ENCODE measurements at regions not wholly inside any gene's neighbourhood (a gene's known extent, or its start where the extent isn't known, plus 50 kb on each side); places are given as distances from the start of the nearest gene placed in this dataset.

DNA sequence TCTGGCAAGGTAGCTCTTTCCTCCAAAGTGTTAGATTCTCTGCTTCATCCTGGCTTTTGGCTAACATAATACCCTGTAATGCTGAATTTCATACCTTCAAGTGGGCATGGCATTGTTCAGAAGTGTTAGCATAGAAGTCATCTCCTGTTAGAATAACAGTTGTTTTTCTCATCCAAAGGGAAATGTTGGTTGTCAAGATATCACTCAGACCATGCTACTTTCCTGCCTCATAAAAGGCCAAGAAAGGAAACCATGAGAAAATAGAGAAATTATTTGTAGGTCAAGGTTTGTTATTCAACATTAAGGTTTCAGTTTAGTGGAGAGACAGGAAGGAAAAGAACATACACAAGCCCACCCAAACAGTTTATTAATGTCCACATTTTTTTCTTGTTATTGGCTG is 472.5 kb downstream of the ARHGEF28 start:
- Histone ChIP-seq H3K4me3 (replicated peaks in 1 of 2; ENCODE audit: low read depth in 1 of 2, low read length in 2 of 2) (no peak overlapping the region), H3K9ac (ENCODE audit: low read length) (no peak overlapping the region), H3K4me2 (ENCODE audit: low read length) (no peak overlapping the region), H3K79me2 (ENCODE audit: insufficient read depth, low read length) (no peaks in the 10 kb centered on the region), H3K27ac (ENCODE audit: low read depth, low read length) (no peak overlapping the region), H3K36me3 (ENCODE audit: control insufficient read depth in 1 of 2, insufficient read depth in 2 of 2, low read length in 2 of 2) (no peaks in the 10 kb centered on the region), H3K9me2 (ENCODE audit: insufficient read depth) (no peaks in the 10 kb centered on the region), H3K4me1 (ENCODE audit: control insufficient read depth in 1 of 2, insufficient read depth in 2 of 2, low read length in 2 of 2) (no peaks in the 10 kb centered on the region), H3K27me3 (ENCODE audit: insufficient read depth, low read length) (no peaks in the 10 kb centered on the region), H3K9me3 (ENCODE audit: control insufficient read depth in 1 of 2, insufficient read depth in 1 of 2, low read depth in 1 of 2, low read length in 2 of 2) (no peaks in the 10 kb centered on the region), H2AFZ (ENCODE audit: low read depth, low read length, poor library complexity, severe bottlenecking) (no peak overlapping the region), H4K20me1 (ENCODE audit: insufficient read depth) (no peaks in the 10 kb centered on the region)
- BruUV-seq (replicated peaks): no TSS peak
- DNase-seq (ENCODE audit: low read depth, low spot score) (no peak), ATAC-seq (no peak)
- ChIA-PET CTCF (no interaction called here), RAD21 (ENCODE audit: low non-redundant PET in 1 of 2, low total read pairs in 2 of 2, uncharacterized antibody in 2 of 2, unreplicated experiment in 2 of 2) (no interaction called here), POLR2A (no interaction called here)
- TF ChIP-seq POLR2A (IDR thresholded peaks at IDR 0.05; ENCODE audit: borderline replicate concordance, extremely low read depth, insufficient read depth, insufficient read length) (no peak), ZNF274 (IDR thresholded peaks at IDR 0.05; ENCODE audit: low read depth, low read length) (no peak), ZFX (IDR thresholded peaks at IDR 0.05) (no peak), CBX3 (IDR thresholded peaks at IDR 0.05; ENCODE audit: low read depth) (no peak), RAD21 (IDR thresholded peaks at IDR 0.05; ENCODE audit: low read depth) (no peak), SP1 (IDR thresholded peaks at IDR 0.05; ENCODE audit: low read depth) (no peak), CEBPB (IDR thresholded peaks at IDR 0.05; ENCODE audit: low read depth) (no peak), SRF (IDR thresholded peaks at IDR 0.05; ENCODE audit: low read depth) (no peak), EZH2phosphoT487 (IDR thresholded peaks at IDR 0.05; ENCODE audit: borderline replicate concordance) (no peak), POLR2AphosphoS5 (IDR thresholded peaks at IDR 0.05; ENCODE audit: low read depth, low read length) (no peak), TCF7L2 (IDR thresholded peaks at IDR 0.05; ENCODE audit: borderline replicate concordance, extremely low read depth, insufficient read depth, insufficient read length) (no peak), EZH2 (IDR thresholded peaks at IDR 0.05) (no peak), YY1 (IDR thresholded peaks at IDR 0.05; ENCODE audit: extremely low read depth, insufficient replicate concordance, low read depth, low read length) (no peak), EGR1 (IDR thresholded peaks at IDR 0.05; ENCODE audit: low read depth) (no peak)
- TF ChIP-seq, protein P1, sequence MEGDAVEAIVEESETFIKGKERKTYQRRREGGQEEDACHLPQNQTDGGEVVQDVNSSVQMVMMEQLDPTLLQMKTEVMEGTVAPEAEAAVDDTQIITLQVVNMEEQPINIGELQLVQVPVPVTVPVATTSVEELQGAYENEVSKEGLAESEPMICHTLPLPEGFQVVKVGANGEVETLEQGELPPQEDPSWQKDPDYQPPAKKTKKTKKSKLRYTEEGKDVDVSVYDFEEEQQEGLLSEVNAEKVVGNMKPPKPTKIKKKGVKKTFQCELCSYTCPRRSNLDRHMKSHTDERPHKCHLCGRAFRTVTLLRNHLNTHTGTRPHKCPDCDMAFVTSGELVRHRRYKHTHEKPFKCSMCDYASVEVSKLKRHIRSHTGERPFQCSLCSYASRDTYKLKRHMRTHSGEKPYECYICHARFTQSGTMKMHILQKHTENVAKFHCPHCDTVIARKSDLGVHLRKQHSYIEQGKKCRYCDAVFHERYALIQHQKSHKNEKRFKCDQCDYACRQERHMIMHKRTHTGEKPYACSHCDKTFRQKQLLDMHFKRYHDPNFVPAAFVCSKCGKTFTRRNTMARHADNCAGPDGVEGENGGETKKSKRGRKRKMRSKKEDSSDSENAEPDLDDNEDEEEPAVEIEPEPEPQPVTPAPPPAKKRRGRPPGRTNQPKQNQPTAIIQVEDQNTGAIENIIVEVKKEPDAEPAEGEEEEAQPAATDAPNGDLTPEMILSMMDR (IDR thresholded peaks at IDR 0.05 in 2 of 3, conservative IDR thresholded peaks at IDR 0.05 in 1 of 3; ENCODE audit: borderline replicate concordance in 1 of 3, insufficient read depth in 1 of 3, low read depth in 2 of 3, low read length in 2 of 3): no peak
- TF ChIP-seq, protein P2, sequence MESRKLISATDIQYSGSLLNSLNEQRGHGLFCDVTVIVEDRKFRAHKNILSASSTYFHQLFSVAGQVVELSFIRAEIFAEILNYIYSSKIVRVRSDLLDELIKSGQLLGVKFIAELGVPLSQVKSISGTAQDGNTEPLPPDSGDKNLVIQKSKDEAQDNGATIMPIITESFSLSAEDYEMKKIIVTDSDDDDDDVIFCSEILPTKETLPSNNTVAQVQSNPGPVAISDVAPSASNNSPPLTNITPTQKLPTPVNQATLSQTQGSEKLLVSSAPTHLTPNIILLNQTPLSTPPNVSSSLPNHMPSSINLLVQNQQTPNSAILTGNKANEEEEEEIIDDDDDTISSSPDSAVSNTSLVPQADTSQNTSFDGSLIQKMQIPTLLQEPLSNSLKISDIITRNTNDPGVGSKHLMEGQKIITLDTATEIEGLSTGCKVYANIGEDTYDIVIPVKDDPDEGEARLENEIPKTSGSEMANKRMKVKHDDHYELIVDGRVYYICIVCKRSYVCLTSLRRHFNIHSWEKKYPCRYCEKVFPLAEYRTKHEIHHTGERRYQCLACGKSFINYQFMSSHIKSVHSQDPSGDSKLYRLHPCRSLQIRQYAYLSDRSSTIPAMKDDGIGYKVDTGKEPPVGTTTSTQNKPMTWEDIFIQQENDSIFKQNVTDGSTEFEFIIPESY (IDR thresholded peaks at IDR 0.05; ENCODE audit: extremely low read depth, insufficient replicate concordance, low read length): no peak
- TF ChIP-seq, protein P3, sequence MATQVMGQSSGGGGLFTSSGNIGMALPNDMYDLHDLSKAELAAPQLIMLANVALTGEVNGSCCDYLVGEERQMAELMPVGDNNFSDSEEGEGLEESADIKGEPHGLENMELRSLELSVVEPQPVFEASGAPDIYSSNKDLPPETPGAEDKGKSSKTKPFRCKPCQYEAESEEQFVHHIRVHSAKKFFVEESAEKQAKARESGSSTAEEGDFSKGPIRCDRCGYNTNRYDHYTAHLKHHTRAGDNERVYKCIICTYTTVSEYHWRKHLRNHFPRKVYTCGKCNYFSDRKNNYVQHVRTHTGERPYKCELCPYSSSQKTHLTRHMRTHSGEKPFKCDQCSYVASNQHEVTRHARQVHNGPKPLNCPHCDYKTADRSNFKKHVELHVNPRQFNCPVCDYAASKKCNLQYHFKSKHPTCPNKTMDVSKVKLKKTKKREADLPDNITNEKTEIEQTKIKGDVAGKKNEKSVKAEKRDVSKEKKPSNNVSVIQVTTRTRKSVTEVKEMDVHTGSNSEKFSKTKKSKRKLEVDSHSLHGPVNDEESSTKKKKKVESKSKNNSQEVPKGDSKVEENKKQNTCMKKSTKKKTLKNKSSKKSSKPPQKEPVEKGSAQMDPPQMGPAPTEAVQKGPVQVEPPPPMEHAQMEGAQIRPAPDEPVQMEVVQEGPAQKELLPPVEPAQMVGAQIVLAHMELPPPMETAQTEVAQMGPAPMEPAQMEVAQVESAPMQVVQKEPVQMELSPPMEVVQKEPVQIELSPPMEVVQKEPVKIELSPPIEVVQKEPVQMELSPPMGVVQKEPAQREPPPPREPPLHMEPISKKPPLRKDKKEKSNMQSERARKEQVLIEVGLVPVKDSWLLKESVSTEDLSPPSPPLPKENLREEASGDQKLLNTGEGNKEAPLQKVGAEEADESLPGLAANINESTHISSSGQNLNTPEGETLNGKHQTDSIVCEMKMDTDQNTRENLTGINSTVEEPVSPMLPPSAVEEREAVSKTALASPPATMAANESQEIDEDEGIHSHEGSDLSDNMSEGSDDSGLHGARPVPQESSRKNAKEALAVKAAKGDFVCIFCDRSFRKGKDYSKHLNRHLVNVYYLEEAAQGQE (IDR thresholded peaks at IDR 0.05; ENCODE audit: low read depth): no peak
- TF ChIP-seq, protein P4, sequence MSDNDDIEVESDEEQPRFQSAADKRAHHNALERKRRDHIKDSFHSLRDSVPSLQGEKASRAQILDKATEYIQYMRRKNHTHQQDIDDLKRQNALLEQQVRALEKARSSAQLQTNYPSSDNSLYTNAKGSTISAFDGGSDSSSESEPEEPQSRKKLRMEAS (IDR thresholded peaks at IDR 0.05): no peak
- TF ChIP-seq, protein P5, sequence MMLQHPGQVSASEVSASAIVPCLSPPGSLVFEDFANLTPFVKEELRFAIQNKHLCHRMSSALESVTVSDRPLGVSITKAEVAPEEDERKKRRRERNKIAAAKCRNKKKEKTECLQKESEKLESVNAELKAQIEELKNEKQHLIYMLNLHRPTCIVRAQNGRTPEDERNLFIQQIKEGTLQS (IDR thresholded peaks at IDR 0.05): no peak
- intact Hi-C loops (cut with micrococcal nuclease): no loop called here
